ENCODE measurements at regions not wholly inside any gene's neighbourhood (a gene's known extent, or its start where the extent isn't known, plus 50 kb on each side); places are given as distances from the start of the nearest gene placed in this dataset.

DNA sequence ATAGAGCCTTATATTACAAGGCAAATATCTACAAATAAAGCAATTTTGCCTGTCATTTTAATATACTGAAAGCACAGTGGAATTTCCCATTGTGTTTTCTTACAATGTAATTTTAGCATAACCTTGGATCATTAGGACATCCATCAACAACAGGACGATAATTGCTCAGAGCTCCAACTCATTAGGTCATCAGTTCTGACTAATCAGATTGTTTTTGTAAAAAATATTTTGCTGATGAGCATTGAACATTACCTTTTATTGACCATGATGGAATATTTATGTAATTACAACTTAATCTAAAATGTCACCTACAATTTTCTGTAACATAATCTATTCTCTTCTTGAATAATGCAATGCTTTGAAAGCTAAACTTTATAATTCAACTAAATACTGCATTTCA, 215.3 kb upstream of the DSEL start:
- no peak overlapping the region for H3K4me2 ChIP-seq (ENCODE audit: low read length)
- H4K20me1 ChIP-seq (ENCODE audit: control insufficient read depth, insufficient read depth, low read depth, low read length), result no peaks in the 10 kb centered on the region
- H3K9me2 ChIP-seq (replicated peaks; ENCODE audit: control insufficient read depth, low read length), result no peaks in the 10 kb centered on the region
- H3K27ac ChIP-seq (ENCODE audit: low read depth, low read length), result no peak overlapping the region
- TF ChIP-seq, protein P1, sequence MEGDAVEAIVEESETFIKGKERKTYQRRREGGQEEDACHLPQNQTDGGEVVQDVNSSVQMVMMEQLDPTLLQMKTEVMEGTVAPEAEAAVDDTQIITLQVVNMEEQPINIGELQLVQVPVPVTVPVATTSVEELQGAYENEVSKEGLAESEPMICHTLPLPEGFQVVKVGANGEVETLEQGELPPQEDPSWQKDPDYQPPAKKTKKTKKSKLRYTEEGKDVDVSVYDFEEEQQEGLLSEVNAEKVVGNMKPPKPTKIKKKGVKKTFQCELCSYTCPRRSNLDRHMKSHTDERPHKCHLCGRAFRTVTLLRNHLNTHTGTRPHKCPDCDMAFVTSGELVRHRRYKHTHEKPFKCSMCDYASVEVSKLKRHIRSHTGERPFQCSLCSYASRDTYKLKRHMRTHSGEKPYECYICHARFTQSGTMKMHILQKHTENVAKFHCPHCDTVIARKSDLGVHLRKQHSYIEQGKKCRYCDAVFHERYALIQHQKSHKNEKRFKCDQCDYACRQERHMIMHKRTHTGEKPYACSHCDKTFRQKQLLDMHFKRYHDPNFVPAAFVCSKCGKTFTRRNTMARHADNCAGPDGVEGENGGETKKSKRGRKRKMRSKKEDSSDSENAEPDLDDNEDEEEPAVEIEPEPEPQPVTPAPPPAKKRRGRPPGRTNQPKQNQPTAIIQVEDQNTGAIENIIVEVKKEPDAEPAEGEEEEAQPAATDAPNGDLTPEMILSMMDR (IDR thresholded peaks at IDR 0.05; ENCODE audit: low read depth, low read length, poor library complexity, severe bottlenecking), result no peak
- no peak for TF ChIP-seq EZH2phosphoT487 (IDR thresholded peaks at IDR 0.05; ENCODE audit: borderline replicate concordance, low read length)
- H3K36me3 ChIP-seq (ENCODE audit: control insufficient read depth, low read length), result no peaks in the 10 kb centered on the region
- H3K27me3 ChIP-seq (ENCODE audit: control insufficient read depth, low read length), result no peaks in the 10 kb centered on the region
- no peaks in the 10 kb centered on the region for H3K79me2 ChIP-seq (ENCODE audit: control insufficient read depth, low read length)
- no peaks in the 10 kb centered on the region for H3F3A ChIP-seq (ENCODE audit: control insufficient read depth, insufficient read depth)
- no peaks in the 10 kb centered on the region for H3K4me1 ChIP-seq (ENCODE audit: control insufficient read depth, low read length)
- no peak overlapping the region for H3K4me3 ChIP-seq (ENCODE audit: low read length)
- no peaks in the 10 kb centered on the region for H3K9me3 ChIP-seq (ENCODE audit: control insufficient read depth, insufficient read depth, low read length)

DNA sequence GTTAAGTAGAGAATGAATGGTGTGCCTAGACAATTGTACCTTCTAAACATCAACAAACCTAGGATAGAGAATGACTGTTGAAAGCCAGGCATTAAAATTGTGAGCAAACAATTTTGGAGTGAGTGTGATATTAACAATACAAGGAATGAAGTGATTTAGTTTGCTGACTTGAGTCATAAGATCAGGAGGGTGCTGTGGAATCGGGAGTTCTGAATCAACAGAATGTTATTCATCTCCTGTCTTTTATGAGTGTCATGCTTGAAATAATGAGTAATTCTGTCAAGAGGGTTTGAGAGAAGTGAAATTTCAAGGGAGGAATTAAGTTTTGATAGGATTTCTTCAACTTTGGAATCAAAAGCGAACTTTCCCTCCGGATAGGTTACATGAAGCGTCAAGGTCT, 214.4 kb upstream of the DSEL start:
- H3K36me3 ChIP-seq (ENCODE audit: control insufficient read depth, low read length), result no peaks in the 10 kb centered on the region
- H3K27ac ChIP-seq (ENCODE audit: low read depth, low read length), result no peak overlapping the region
- no peaks in the 10 kb centered on the region for H4K20me1 ChIP-seq (ENCODE audit: control insufficient read depth, insufficient read depth, low read depth, low read length)
- H3K4me2 ChIP-seq (ENCODE audit: low read length), result no peak overlapping the region
- H3K9me2 ChIP-seq (replicated peaks; ENCODE audit: control insufficient read depth, low read length), result no peaks in the 10 kb centered on the region
- no peaks in the 10 kb centered on the region for H3K4me1 ChIP-seq (ENCODE audit: control insufficient read depth, low read length)
- no peak overlapping the region for H3K4me3 ChIP-seq (ENCODE audit: low read length)
- no peaks in the 10 kb centered on the region for H3F3A ChIP-seq (ENCODE audit: control insufficient read depth, insufficient read depth)
- no peaks in the 10 kb centered on the region for H3K9me3 ChIP-seq (ENCODE audit: control insufficient read depth, insufficient read depth, low read length)
- no peaks in the 10 kb centered on the region for H3K27me3 ChIP-seq (ENCODE audit: control insufficient read depth, low read length)
- TF ChIP-seq EZH2phosphoT487 (IDR thresholded peaks at IDR 0.05; ENCODE audit: borderline replicate concordance, low read length), result no peak
- TF ChIP-seq, protein P1 (IDR thresholded peaks at IDR 0.05; ENCODE audit: low read depth, low read length, poor library complexity, severe bottlenecking), result no peak
- H3K79me2 ChIP-seq (ENCODE audit: control insufficient read depth, low read length), result no peaks in the 10 kb centered on the region

DNA sequence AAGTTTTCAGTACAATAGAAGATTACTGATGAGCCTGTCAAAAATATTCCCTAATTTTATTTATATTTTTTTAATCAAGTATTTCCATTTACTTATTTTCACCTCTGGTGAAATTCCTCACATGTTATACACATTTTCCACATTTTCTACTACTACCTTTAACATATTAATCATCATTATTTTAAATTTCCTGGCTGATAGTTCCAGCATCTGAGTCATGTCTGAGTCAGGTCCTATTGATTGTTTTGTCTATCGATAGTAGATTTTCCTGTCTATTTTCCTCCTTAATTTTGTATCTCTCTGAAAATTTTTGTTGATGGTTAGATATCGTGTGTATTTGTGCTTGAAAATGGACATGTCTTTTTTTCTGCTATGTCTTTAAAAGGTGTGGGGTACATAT, 211.8 kb upstream of the DSEL start:
- Histone ChIP-seq H3K9me2 (replicated peaks; ENCODE audit: control insufficient read depth, low read length) (no peaks in the 10 kb centered on the region), H3K9me3 (ENCODE audit: control insufficient read depth, insufficient read depth, low read length) (no peaks in the 10 kb centered on the region), H3K4me1 (ENCODE audit: control insufficient read depth, low read length) (no peaks in the 10 kb centered on the region), H3K27me3 (ENCODE audit: control insufficient read depth, low read length) (no peaks in the 10 kb centered on the region), H3K4me2 (ENCODE audit: low read length) (no peak overlapping the region), H3K27ac (ENCODE audit: low read depth, low read length) (no peak overlapping the region), H3F3A (ENCODE audit: control insufficient read depth, insufficient read depth) (no peaks in the 10 kb centered on the region), H4K20me1 (ENCODE audit: control insufficient read depth, insufficient read depth, low read depth, low read length) (no peaks in the 10 kb centered on the region), H3K36me3 (ENCODE audit: control insufficient read depth, low read length) (no peaks in the 10 kb centered on the region), H3K4me3 (ENCODE audit: low read length) (no peak overlapping the region), H3K79me2 (ENCODE audit: control insufficient read depth, low read length) (no peaks in the 10 kb centered on the region)
- TF ChIP-seq, protein P1 (IDR thresholded peaks at IDR 0.05; ENCODE audit: low read depth, low read length, poor library complexity, severe bottlenecking), result no peak
- no peak for TF ChIP-seq EZH2phosphoT487 (IDR thresholded peaks at IDR 0.05; ENCODE audit: borderline replicate concordance, low read length)

DNA sequence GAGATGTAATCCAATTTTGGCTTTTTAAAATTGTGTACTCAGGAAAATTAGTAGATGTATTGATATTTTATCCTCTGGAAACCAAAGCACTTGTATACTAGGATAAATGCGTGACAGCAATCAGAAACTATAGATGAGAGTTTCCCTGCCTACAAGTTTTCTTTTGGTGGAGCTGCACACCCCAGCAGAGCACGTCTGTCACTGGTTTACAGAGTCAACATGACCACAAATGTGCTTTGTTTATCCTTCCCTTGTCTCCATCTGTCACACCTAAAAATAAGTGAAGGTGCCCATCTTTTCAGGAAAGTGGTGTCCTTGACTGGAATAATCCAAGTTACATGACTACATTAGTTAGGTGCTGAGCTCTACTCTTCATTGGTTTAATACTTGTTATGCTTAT, 210.4 kb upstream of the DSEL start:
- Histone ChIP-seq H3K4me2 (ENCODE audit: low read length) (no peak overlapping the region), H3K36me3 (ENCODE audit: control insufficient read depth, low read length) (no peaks in the 10 kb centered on the region), H3K9me2 (replicated peaks; ENCODE audit: control insufficient read depth, low read length) (no peaks in the 10 kb centered on the region), H3K79me2 (ENCODE audit: control insufficient read depth, low read length) (no peaks in the 10 kb centered on the region), H3F3A (ENCODE audit: control insufficient read depth, insufficient read depth) (no peaks in the 10 kb centered on the region), H3K4me1 (ENCODE audit: control insufficient read depth, low read length) (no peaks in the 10 kb centered on the region), H3K9me3 (ENCODE audit: control insufficient read depth, insufficient read depth, low read length) (no peaks in the 10 kb centered on the region), H3K4me3 (ENCODE audit: low read length) (no peak overlapping the region), H3K27me3 (ENCODE audit: control insufficient read depth, low read length) (no peaks in the 10 kb centered on the region), H3K27ac (ENCODE audit: low read depth, low read length) (no peak overlapping the region), H4K20me1 (ENCODE audit: control insufficient read depth, insufficient read depth, low read depth, low read length) (no peaks in the 10 kb centered on the region)
- TF ChIP-seq EZH2phosphoT487 (IDR thresholded peaks at IDR 0.05; ENCODE audit: borderline replicate concordance, low read length), result no peak
- TF ChIP-seq, protein P1 (IDR thresholded peaks at IDR 0.05; ENCODE audit: low read depth, low read length, poor library complexity, severe bottlenecking), result no peak
